ENCODE measurements at regions not wholly inside any gene's neighbourhood (a gene's known extent, or its start where the extent isn't known, plus 50 kb on each side); places are given as distances from the start of the nearest gene placed in this dataset.

- DNase-seq, result no peak
These were observed 111.4 kb downstream of the THNSL2 start for GRCh38 chr2:88281302-88282217.

- no peak for DNase-seq
These were observed 99.7 kb downstream of the THNSL2 start for GRCh38 chr2:88269836-88270235.

GRCh38 chr2:88265352-88266303, 95.5 kb downstream of the THNSL2 start:
- no peak for DNase-seq

GRCh38 chr2:88263861-88264260, 93.7 kb downstream of the THNSL2 start:
- no peak for DNase-seq

- DNase-seq, result no peak
These were observed 91.6 kb downstream of the THNSL2 start for GRCh38 chr2:88261725-88262124.

GRCh38 chr2:88258208-88258607, 88.1 kb downstream of the THNSL2 start:
- no peak for DNase-seq

GRCh38 chr2:88254437-88255091, 84.4 kb downstream of the THNSL2 start:
- no peak for DNase-seq

GRCh38 chr2:88253997-88254396, 83.9 kb downstream of the THNSL2 start:
- DNase-seq, result no peak

- no peak for DNase-seq
These were observed 83.2 kb downstream of the THNSL2 start for GRCh38 chr2:88253375-88253774.

- DNase-seq, result no peak
These were observed 82.5 kb downstream of the THNSL2 start for GRCh38 chr2:88252646-88253045.

GRCh38 chr2:88252111-88252510, 82.0 kb downstream of the THNSL2 start:
- no peak for DNase-seq

- no peak for DNase-seq
These were observed 80.3 kb downstream of the THNSL2 start for GRCh38 chr2:88250404-88250803.

GRCh38 chr2:88248280-88248828, 78.2 kb downstream of the THNSL2 start:
- DNase-seq, result no peak

GRCh38 chr2:88247531-88247930, 77.4 kb downstream of the THNSL2 start:
- DNase-seq, result no peak

GRCh38 chr2:88245109-88245508, 75.0 kb downstream of the THNSL2 start:
- DNase-seq, result no peak

- DNase-seq, result peak; percentile 27
These were observed 69.6 kb downstream of the THNSL2 start for GRCh38 chr2:88239781-88240180.

- DNase-seq, result no peak
These were observed 66.5 kb downstream of the THNSL2 start for GRCh38 chr2:88236666-88237065.
